Esophagus squamous epithelium (tissue), 4 donors: ENCODE measurements at regions not wholly inside any gene's neighbourhood (a gene's known extent, or its start where the extent isn't known, plus 50 kb on each side); places are given as distances from the start of the nearest gene placed in this dataset.

Experiments used
- CTCF ChIP-seq, 6 experiments: fragments of 450-650 bp in 4 of 6; fragments of 200-600 bp in 2 of 6; sonication (generic) in 2 of 6; IDR thresholded peaks; one replicate each; pipeline ENCODE4 v1.5.1; 2016 to 2019; ENCODE audit warnings: antibody characterized with exemption in 6 of 6, mild to moderate bottlenecking in 4 of 6, moderate library complexity in 4 of 6
- POLR2A ChIP-seq, 4 donors: fragments of 450-650 bp; IDR thresholded peaks; one replicate each; pipeline ENCODE4 v1.6.1; 2017; ENCODE audit warnings: antibody characterized with exemption in 4 of 4, mild to moderate bottlenecking in 4 of 4, moderate library complexity in 3 of 4

GRCh38 chr10:78980354-78980753, 88.4 kb upstream of the ZMIZ1 start:
- TF ChIP-seq CTCF (IDR thresholded peaks at IDR 0.05), result no peak
- TF ChIP-seq POLR2A (IDR thresholded peaks at IDR 0.05), result no peak
